NB4 (cell line): ENCODE measurements at regions not wholly inside any gene's neighbourhood (a gene's known extent, or its start where the extent isn't known, plus 50 kb on each side); places are given as distances from the start of the nearest gene placed in this dataset.
"Not testable (repeated sequence)": the region's sequence is repeated elsewhere in the genome, so short reads cannot be mapped to it uniquely, and the experiment has no call there.

ENCODE experiments used
- DNase-seq: peaks from one replicate; pipeline ENCODE4 v3.0.0; 2010; ENCODE audit warnings: low read depth
- H3K4me3 ChIP-seq: one replicate; pipeline ENCODE4 v1.5.1; 2011; ENCODE audit warnings: mild to moderate bottlenecking, low read depth, low read length, moderate library complexity
- MYC ChIP-seq: IDR thresholded peaks from 2 replicates; pipeline ENCODE4 v1.6.1; 2011; ENCODE audit warnings: low read depth, low read length
- POLR2A ChIP-seq: IDR thresholded peaks from 2 replicates; pipeline ENCODE4 v1.6.1; 2011; ENCODE audit warnings: mild to moderate bottlenecking; ENCODE audit not compliant: insufficient read length; ENCODE audit errors: extremely low read depth
- TF ChIP-seq, protein P1 (sequence below): IDR thresholded peaks from 2 replicates; pipeline ENCODE4 v1.6.1; 2011; ENCODE audit warnings: low read depth, low read length
- TF ChIP-seq, protein P2 (sequence below): IDR thresholded peaks from one replicate; pipeline ENCODE4 v1.5.1; 2012; ENCODE audit warnings: low read depth, low read length

GRCh38 chr4:134622199-134622598, 420.6 kb upstream of the PABPC4L start:
- DNase-seq: no peak
- TF ChIP-seq, protein P1, sequence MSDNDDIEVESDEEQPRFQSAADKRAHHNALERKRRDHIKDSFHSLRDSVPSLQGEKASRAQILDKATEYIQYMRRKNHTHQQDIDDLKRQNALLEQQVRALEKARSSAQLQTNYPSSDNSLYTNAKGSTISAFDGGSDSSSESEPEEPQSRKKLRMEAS: no peak
- TF ChIP-seq, protein P2, sequence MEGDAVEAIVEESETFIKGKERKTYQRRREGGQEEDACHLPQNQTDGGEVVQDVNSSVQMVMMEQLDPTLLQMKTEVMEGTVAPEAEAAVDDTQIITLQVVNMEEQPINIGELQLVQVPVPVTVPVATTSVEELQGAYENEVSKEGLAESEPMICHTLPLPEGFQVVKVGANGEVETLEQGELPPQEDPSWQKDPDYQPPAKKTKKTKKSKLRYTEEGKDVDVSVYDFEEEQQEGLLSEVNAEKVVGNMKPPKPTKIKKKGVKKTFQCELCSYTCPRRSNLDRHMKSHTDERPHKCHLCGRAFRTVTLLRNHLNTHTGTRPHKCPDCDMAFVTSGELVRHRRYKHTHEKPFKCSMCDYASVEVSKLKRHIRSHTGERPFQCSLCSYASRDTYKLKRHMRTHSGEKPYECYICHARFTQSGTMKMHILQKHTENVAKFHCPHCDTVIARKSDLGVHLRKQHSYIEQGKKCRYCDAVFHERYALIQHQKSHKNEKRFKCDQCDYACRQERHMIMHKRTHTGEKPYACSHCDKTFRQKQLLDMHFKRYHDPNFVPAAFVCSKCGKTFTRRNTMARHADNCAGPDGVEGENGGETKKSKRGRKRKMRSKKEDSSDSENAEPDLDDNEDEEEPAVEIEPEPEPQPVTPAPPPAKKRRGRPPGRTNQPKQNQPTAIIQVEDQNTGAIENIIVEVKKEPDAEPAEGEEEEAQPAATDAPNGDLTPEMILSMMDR: no peak
- TF ChIP-seq MYC: no peak
- H3K4me3 ChIP-seq: no peak overlapping the region

DNA sequence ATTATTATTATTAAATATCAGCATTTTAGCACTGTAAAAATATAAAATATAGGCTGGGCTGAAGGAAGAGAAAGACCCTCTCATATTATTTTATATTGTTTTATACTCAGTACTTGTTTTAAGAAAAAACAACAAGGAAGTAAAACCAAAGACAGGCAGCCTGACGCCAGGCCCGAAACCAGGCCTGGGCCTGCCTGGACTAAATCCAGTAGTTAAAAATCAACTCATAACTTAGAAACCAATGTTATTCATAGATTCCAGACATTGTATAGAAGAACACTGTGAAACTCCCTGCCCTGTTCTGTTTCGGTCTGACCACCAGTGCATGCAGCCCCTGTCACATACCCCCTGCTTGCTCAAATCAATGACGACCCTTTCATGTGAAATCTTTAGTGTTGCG, 420.1 kb upstream of the PABPC4L start:
- not testable (repeated sequence) for H3K4me3 ChIP-seq, DNase-seq

DNA sequence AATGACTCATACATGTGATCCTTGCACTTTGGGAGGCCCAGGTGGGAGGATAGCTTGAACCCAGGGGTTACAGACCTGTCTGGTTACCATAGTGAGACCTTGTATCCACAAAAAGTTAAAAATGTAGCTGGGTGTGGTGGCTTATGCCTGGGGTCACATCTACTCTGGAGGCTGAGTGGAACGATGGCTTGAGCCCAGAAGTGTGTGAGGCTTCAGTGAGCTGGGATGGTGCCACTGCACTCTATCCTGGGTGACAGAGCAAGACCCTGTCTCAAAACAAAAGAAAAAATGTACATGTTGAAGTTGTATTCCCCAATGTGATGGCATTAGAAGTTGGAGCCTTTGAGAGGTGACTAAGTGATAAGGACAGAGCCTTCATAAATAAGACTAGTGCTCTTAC, 409.4 kb upstream of the PABPC4L start:
- TF ChIP-seq POLR2A (no peak), MYC (no peak)
- TF ChIP-seq, protein P2: no peak
- TF ChIP-seq, protein P1: no peak
- no peak overlapping the region for H3K4me3 ChIP-seq

GRCh38 chr4:134610172-134610571, 408.6 kb upstream of the PABPC4L start:
- TF ChIP-seq POLR2A: no peak
- TF ChIP-seq, protein P1: no peak
- TF ChIP-seq MYC: no peak
- TF ChIP-seq, protein P2: no peak
- no peak for DNase-seq
- no peak overlapping the region for H3K4me3 ChIP-seq

More for the DNA sequence above, 409.4 kb upstream of the PABPC4L start:
- no peak for DNase-seq

DNA sequence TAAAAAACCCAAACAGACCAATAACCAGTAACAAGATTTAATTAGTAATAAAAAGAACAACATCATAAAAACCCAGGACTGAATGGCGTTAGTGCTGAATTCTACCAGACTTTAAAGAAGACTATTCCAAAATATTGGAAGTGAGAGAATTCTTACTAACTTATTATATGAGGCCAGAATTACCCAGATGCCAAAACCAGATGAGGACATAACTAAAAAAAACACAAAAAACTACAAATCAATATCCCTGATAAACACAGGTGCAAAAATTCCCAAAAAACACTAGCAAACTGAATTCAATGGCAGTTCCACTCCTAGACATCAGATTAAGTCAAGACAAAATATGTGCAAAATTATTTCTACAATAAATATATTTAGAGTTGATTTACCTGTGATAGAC, 400.1 kb upstream of the PABPC4L start:
- no peak overlapping the region for H3K4me3 ChIP-seq
- TF ChIP-seq MYC: no peak
- TF ChIP-seq, protein P2: no peak
- TF ChIP-seq, protein P1: no peak
- TF ChIP-seq POLR2A: no peak
- no peak for DNase-seq

- no peak overlapping the region for H3K4me3 ChIP-seq
- TF ChIP-seq MYC (no peak), POLR2A (no peak)
- TF ChIP-seq, protein P2: no peak
- TF ChIP-seq, protein P1: no peak
- DNase-seq: no peak
Observed at GRCh38 chr4:134591326-134591725, 389.7 kb upstream of the PABPC4L start.
